T follicular helper cell (primary cell): ENCODE measurements at regions not wholly inside any gene's neighbourhood (a gene's known extent, or its start where the extent isn't known, plus 50 kb on each side); places are given as distances from the start of the nearest gene placed in this dataset.

ENCODE experiments used
- DNase-seq: peaks from one replicate; pipeline ENCODE4 v3.0.0-alpha.2; 2020; ENCODE audit warnings: low read depth

DNA sequence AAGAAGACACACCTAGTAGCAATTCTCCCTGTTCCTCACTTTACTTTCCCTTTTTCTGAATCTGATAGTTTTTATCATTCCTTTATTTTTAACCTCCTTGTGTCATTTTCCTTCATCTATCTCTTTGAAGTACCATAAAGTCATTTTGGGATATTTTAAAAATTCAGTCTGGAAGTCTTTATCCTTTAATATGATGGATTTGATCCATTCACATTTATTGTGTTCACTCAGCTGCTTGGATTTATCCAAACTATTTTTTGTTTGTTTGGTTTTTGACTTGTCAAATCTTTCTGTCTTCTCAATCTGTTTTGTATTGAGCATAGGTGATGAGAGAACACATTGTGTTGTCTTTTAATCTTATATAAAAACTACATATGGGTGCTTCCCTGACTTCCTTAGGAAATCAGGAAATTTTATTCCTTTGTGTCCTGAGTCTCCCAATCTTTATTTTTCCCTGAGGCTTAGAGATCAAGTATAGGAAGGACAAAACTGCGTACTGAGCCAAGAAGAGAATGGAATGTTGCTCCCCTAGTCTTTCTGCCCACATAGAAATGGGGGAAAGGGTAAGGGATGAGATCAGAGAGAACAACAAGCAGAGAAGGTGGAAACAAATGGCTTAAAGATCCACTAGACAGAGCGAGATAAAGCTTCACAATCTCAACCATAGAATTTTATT is 132.7 kb upstream of the HABP2 start:
- DNase-seq: no peak

- no peak for DNase-seq
Measured at GRCh38 chr10:113420733-113421675, 131.8 kb upstream of the HABP2 start.

GRCh38 chr10:113422371-113422770 is 130.5 kb upstream of the HABP2 start:
- DNase-seq: no peak

- no peak for DNase-seq
Measured at GRCh38 chr10:113423981-113424721, 128.7 kb upstream of the HABP2 start.

- DNase-seq: no peak
Measured at GRCh38 chr10:113425008-113425407, 127.8 kb upstream of the HABP2 start.

DNA sequence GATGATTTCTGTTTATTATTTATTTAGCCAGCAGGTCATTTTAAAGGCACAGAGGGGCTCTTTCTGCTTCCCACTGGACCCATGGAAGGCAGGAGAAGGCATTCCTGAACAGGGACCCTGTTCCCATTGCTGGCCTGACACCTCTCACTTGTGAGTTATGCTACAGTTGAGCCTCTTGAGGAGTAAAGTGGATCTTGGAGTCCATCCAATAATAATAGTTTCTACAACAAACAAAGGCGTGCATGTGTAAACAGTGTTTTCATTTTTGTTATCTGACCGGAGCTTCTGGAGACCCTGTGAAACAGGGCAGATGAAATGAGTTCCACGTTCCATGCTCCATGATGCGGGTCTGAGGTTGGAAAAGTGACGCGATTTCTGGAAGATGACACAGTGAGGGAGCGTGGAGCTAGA is 127.3 kb upstream of the HABP2 start:
- DNase-seq: no peak

DNA sequence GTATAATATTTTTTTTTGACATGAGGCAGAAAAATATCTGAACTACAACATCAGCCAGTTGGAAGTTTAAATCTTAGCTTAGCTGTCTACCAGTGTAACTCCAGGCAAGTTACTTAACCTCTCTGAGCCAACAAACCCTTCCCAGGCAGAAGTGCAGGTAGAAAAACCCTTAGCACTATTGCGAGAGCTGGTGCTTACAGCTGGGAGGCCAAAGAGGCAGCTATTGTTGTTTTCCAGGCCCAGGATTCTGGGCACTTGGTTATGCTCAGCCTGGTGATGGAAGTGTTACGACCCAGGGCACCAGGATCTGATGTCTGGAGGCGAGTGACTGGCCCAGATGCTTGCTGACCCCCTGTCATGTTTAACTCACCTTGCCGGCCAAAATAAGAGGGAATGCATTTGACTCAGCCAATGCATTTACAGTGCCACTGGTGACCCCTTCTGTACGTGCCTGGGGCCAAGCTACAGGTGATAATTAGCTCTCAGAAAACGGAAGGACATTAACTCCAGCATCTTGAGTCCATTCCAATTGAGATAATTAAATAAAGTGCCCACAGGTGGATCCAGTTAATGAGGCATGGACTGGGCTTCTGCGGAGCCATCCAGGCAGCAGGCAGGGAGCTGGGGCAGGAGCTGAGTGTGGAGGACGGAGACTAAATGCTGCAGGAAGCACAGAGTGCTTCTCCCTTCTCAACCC is 126.5 kb upstream of the HABP2 start:
- DNase-seq: no peak

DNA sequence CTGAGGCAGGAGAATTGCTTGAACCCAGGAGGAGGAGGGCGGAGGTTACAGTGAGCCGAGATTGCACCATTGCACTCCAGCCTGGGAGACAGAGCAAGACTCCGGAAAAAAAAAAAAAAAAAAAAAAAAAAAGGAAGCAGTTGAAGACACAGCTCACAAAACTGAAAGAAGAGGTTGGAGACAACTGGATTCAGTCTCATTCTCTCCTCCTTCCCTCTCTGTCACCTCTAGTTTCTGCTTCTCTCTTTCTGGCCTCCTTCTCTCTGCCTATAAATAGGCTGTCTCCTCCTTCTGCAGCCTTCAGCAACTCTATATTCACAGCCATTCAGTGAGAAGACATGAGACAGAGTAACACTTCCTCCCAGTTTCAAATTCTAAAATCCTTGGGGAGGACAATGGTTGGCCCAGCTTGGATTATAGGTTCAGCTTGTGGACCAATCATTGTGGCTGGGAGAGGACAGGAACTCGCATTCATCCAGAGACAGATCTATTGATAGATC is 125.6 kb upstream of the HABP2 start:
- DNase-seq: no peak

DNA sequence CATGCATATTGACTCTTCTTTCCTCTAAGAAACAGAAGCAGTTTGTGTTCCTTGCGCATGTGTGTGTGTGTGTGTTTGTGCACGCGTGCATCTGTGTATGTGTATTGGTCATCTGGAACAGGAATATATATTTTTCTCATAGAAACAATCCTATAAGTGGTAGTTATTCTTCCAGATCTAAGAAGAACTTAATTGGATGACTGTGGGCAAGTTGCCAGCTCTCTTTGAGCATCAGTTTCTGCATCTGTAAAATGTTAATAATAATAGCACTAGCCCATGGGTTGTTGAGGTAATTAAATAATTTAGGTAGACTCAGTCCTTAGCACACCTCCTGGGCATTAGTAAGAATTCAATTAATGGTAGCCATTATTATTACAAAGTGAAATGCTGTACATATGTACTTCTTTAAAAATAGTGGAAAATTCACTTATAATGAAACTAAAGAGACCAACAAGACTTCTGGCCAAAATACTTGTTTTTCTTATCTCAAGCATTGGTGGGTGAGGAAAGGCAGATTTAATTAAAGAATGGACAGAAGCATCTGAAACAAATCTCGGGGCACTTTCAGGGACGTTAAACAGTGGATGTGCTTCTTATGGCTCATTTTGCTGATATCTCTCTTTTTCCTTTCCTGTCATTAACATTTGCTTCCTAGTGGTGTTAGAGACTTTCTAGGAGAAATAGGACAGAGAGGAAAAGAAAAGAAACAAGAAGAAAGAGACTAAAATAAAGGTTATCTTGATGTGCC is 124.9 kb upstream of the HABP2 start:
- DNase-seq: no peak

DNA sequence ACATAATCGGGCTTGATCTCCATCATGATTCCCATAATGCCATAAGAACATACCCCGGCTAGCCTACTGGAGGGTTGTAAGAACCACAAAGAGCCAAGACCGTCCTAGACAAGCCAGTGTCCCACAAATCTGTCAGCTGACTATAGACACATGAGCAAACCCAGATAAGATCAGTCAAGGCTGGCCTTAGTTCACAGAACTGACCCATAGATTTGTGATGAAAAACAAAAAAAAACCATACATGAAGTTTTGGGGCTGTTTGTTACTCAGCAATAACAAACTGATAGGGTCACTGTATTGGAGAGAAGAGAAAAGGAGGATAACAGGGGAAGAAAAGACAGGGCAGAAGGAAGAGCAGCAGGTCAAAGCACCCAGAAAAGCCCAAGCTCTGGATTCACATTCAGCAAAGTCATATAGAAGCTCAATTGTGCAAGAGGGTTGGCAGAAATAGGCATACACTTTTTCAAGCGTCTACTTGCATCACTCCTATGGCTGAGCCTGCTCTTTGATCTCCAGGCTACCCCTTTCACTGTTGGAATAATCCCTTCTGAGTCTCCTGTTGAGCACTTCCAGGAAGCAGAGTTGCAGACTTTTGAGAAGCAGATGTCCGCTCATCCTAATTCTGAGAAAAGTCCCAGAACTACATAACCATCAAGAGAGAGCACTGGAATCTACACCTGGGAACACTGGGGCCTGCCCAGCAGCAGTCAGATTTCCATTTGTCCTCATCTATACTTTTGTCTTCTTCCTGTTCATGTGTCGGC is 122.0 kb upstream of the HABP2 start:
- DNase-seq: no peak

GRCh38 chr10:113431398-113432160 is 121.3 kb upstream of the HABP2 start:
- no peak for DNase-seq

- no peak for DNase-seq
Measured at GRCh38 chr10:113433711-113434110, 119.1 kb upstream of the HABP2 start.

DNA sequence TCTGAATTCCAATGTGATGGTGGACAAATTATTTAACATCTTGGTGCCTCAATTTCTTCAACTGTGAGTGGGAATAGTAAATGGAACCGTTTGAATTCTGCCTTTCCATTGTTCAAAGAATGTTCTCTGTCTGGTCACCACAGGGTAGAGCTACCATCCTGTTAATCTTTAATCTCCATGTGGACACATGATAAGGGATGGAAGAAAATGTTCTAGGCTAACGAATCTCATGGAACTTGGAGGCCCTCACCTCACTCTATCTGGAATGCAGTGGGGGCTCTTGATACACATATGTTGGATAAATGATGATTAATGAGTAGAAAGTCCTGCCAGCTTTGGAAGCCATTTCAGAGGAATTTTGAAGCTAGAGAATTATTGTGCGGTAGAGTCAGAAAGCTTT is 118.5 kb upstream of the HABP2 start:
- no peak for DNase-seq

DNA sequence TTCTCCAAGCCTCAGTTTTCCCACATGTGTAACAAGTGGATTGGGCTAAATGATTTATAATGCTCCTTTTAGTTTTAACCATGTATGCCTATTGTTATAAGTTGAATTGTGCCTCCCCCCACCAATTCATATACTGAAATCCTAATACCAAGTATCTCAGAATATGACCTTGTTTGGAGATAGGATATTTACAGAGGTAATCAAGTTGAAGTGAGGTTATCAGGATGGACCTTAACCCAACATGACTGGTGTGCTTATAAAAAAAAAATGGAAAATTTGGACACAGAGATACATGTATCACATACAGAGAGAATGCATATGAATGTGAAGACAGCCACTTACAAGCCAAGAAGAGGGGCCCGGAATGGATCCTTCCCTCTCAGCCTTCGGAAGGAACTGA is 117.9 kb upstream of the HABP2 start:
- no peak for DNase-seq

DNA sequence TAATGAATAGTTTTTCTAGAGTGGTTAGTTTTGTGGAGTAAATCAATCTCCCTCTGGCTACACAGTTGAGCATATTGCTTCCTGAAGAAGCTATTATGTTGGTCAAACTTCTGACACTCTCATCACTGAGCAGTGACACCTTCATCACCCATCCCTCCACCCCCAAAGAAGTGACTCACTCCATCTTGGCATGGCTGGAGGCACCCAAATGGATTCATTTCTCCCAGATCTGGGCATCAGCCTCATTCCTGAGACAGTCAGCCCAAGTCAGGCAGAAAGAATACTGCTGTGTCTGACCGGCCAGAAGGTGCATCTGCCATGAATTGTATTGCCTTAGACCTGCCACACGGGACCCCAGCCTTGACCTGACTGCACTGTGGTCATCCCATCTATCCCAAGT is 117.0 kb upstream of the HABP2 start:
- no peak for DNase-seq

- no peak for DNase-seq
Measured at GRCh38 chr10:113436851-113437250, 116.0 kb upstream of the HABP2 start.

DNA sequence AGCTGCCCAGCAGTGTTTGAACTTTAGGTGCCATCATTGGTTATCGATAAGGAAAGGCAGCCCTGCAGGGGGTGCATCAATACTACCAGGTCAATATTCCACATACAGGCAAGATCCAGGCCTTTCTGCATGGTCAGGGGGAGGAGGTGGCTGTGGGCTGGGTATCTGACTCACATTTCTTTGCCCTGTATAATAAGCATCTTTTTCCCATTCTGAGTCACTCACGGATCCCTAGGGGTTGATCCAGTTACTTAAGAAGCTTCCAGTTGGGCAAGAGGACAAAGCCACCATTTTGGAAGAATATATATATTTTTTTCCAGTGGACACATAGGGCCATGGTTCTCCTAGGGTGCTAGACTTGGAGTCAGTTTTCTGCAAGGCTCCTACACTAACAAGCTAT is 114.2 kb upstream of the HABP2 start:
- no peak for DNase-seq

- no peak for DNase-seq
Measured at GRCh38 chr10:113441220-113441619, 111.6 kb upstream of the HABP2 start.

DNA sequence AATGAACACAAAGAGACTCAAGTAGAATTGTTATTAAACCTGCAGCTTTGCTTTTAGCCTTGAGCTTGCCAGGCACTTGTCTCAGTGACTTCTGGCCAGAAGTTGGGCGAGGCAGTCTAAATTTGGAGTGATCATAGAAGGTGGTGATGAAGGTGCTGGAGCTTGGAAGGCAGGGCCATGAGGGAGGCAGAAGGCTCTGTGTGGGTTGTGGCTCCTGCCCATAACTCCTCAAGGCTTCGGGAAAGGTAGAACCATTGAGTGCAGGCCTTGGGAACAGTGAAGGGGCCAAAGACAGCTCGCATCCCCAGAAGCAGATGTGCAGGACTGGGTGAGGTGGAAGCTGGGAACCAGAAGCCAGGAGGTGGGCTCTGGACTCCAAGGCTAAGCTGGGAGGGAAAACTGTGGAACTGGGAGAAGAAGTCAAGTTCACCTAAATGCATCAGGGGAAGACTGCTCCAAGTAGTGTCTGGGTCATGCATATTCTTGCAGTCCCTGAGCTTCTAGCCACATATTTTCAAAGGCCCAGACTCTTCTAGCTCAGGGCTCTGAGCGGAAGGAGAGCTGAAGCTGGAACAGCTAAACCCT is 111.1 kb upstream of the HABP2 start:
- DNase-seq: no peak
